Activated naive CD4-positive, alpha-beta T cell treated with anti-CD3 and anti-CD28 coated beads, Interleukin-2, amount 10 ng/mL, durations not matched to agents 7 days and 5 days (primary cell): ENCODE measurements at regions not wholly inside any gene's neighbourhood (a gene's known extent, or its start where the extent isn't known, plus 50 kb on each side); places are given as distances from the start of the nearest gene placed in this dataset.
"Not testable (repeated sequence)": the region's sequence is repeated elsewhere in the genome, so short reads cannot be mapped to it uniquely, and the experiment has no call there.

Source experiments
- CTCF ChIA-PET: fragments of 350-600 bp; sonication (Branson Sonifier 250); formaldehyde crosslinking; loops from one replicate; lab custom pipeline; 2021; ENCODE audit warnings: antibody characterized with exemption; lab: Charles Lee
- DNase-seq: peaks from one replicate; pipeline ENCODE4 v3.0.0-alpha.2; 2020
- H3K27ac Mint-ChIP-seq: one replicate; pipeline ENCODE4 v1.8.0; 2021; ENCODE audit warnings: mild to moderate bottlenecking, moderate library complexity, mixed read lengths
- H3K27me3 Mint-ChIP-seq: one replicate; pipeline ENCODE4 v1.8.0; 2021; ENCODE audit warnings: mild to moderate bottlenecking, mixed read lengths
- H3K36me3 Mint-ChIP-seq: one replicate; pipeline ENCODE4 v1.8.0; 2021; ENCODE audit warnings: mixed read lengths
- H3K4me1 Mint-ChIP-seq: one replicate; pipeline ENCODE4 v1.8.0; 2021; ENCODE audit warnings: mixed read lengths
- H3K4me3 Mint-ChIP-seq: one replicate; pipeline ENCODE4 v1.8.0; 2021; ENCODE audit warnings: mild to moderate bottlenecking, moderate library complexity, mixed read lengths
- H3K9me3 Mint-ChIP-seq: one replicate; pipeline ENCODE4 v1.8.0; 2021; ENCODE audit warnings: mixed read lengths

DNA sequence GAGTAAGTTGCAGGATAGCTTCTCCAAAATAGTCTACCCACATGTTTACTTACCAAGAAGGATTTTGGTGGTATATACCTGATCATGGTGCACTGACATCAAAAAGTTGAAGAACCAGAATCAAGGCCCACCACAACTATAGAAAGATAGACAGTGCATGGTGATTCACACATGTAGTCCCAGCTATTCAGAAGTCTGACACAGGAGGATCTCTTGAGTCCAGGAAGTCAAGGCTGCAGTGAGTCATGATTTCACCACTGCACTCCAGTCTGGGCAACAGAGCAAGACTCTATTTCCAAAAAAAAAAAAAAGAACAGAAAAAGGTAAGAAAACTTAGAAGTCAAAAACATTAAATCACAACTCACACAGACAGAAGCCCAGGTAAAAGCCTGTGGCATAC is 422.2 kb upstream of the FOXG1 start:
- no peaks in the 10 kb centered on the region for H3K4me1 Mint-ChIP-seq
- no peaks in the 10 kb centered on the region for H3K36me3 Mint-ChIP-seq
- peaks cover 4% of the 10 kb centered on the region for H3K9me3 Mint-ChIP-seq
- no peaks in the 10 kb centered on the region for H3K27me3 Mint-ChIP-seq
- no peak overlapping the region for H3K4me3 Mint-ChIP-seq
- DNase-seq: no peak
- H3K27ac Mint-ChIP-seq: no peak overlapping the region
- CTCF ChIA-PET: no interaction called here

DNA sequence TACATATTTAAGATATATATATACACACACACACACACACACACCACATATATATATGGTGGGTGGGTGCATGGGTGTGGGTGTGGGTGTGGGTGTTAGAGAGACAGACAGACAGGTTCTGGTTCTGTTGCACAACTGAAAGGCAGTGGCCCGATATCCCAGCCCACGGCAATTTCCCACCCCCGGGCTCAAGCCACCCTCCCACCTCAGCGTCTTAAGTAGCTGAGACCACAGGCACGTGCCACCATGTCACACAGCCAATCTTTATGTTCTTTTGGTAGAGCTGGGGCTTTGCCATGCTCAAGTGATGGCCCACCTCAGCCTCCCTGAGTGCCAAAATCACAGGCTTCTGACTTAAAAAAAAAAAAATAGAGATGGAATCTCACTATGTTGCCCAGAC is 417.8 kb upstream of the FOXG1 start:
- no peaks in the 10 kb centered on the region for H3K36me3 Mint-ChIP-seq
- H3K9me3 Mint-ChIP-seq: peaks cover 8% of the 10 kb centered on the region
- H3K27me3 Mint-ChIP-seq: no peaks in the 10 kb centered on the region
- CTCF ChIA-PET: no interaction called here
- no peak for DNase-seq
- no peak overlapping the region for H3K27ac Mint-ChIP-seq
- H3K4me3 Mint-ChIP-seq: no peak overlapping the region
- no peaks in the 10 kb centered on the region for H3K4me1 Mint-ChIP-seq

DNA sequence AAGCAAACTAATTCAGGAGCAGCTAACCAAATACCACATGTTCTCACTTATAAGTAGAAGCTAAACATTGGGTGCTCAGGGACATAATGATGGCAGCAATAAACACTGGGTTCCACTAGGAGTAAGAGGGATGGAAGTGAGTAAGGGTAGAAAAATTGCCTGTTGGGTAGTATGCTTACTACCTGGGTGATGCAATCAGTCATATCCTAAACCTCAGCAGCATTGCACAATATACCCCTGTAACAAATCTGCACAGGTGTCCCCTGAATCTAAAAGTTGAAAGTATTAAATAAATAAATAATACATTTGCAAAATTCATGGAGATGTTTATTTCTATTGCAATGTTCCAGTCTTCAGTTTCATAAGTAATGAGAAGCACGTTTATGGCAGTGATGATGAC is 409.8 kb upstream of the FOXG1 start:
- H3K27me3 Mint-ChIP-seq: no peaks in the 10 kb centered on the region
- H3K9me3 Mint-ChIP-seq: peaks cover 11% of the 10 kb centered on the region
- no peak for DNase-seq
- no peak overlapping the region for H3K4me3 Mint-ChIP-seq
- H3K36me3 Mint-ChIP-seq: no peaks in the 10 kb centered on the region
- no peak overlapping the region for H3K27ac Mint-ChIP-seq
- CTCF ChIA-PET: no interaction called here
- H3K4me1 Mint-ChIP-seq: no peaks in the 10 kb centered on the region

DNA sequence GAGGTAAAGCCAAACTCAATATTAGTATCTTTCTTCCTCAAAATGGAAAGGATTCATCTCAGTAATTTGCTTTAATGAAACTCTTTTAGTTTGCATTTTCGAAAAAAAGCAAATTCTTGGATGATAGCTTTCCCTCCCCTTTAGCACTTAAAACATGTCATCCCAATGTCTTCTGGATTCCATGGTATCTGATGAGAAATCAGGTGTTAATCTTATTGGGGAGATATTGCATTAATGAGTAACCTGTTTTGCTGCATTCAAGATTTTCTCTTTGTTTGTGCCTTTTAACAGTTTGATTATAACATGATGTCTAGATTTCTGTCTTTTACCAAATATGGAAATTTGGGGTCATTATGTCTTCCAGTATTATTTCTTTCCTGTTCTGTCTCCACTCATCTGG is 405.1 kb upstream of the FOXG1 start:
- peaks cover 17% of the 10 kb centered on the region for H3K9me3 Mint-ChIP-seq
- H3K27ac Mint-ChIP-seq: no peak overlapping the region
- H3K4me1 Mint-ChIP-seq: no peaks in the 10 kb centered on the region
- no peak overlapping the region for H3K4me3 Mint-ChIP-seq
- no peaks in the 10 kb centered on the region for H3K27me3 Mint-ChIP-seq
- CTCF ChIA-PET: no interaction called here
- DNase-seq: no peak
- no peaks in the 10 kb centered on the region for H3K36me3 Mint-ChIP-seq

DNA sequence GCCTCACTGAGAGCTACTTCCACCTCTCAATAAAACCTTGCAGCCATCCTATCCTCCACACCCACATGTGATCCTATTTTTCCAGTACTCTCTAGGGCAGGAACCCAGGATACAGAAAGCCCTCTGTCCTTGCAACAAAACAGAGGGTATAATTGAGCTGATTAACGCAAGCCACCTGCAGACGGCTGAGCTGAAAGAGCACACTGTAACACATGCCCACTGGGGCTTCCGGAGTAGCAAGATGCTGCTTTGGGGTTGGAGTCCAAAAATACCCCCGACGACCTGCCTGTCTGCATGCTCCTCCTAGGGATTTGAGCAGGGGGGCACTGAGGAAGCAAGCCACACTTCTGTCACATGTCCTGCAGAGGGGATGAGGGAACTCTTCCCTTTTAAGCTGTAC is 401.1 kb upstream of the FOXG1 start:
- no peak for DNase-seq
- H3K27ac Mint-ChIP-seq: no peak overlapping the region
- H3K9me3 Mint-ChIP-seq: peaks cover 16% of the 10 kb centered on the region
- CTCF ChIA-PET: no interaction called here
- no peak overlapping the region for H3K4me3 Mint-ChIP-seq
- no peaks in the 10 kb centered on the region for H3K4me1 Mint-ChIP-seq
- H3K27me3 Mint-ChIP-seq: no peaks in the 10 kb centered on the region
- no peaks in the 10 kb centered on the region for H3K36me3 Mint-ChIP-seq

DNA sequence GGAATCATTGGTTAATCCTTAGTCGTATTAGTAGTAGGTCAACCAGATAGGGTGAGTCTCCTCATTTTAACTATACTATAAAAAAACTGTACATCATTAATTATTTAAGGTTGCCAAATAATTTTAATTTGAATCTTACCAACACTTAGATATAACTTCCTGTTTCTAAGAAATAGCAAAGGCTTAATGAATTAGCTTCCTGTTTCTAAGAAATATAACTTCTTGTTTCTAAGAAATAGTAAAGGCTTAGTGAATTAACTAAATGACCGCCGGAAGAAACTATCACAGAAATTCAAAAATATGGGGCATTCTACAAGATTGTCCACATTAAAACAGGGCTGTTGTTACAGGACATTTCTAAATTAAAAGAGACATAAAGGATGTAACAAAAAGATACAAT is 392.9 kb upstream of the FOXG1 start:
- Mint-ChIP-seq H3K4me3 (no peak overlapping the region), H3K27ac (no peak overlapping the region), H3K9me3 (peaks cover 3% of the 10 kb centered on the region), H3K4me1 (no peaks in the 10 kb centered on the region), H3K27me3 (no peaks in the 10 kb centered on the region), H3K36me3 (no peaks in the 10 kb centered on the region)
- no peak for DNase-seq
- CTCF ChIA-PET: no interaction called here

DNA sequence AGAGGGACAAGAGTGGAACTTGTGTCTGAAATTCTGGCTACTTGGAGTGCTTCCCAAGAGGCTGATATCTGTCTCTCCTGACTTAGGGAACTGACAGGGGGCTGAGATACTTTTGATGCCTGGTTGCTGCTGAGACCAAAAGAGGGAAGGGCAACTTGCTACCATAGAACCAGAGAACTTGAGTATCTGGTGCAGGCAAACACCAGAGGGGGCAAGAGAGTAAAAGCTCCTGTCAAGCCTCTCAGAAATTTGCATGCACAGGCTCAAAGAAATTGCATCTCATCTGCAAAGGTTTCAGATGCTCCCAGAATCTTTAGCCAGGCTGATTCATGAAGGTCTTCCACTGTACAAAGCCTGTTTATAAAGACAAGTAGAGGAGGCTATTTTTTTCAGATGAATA is 391.3 kb upstream of the FOXG1 start:
- DNase-seq: no peak
- H3K36me3 Mint-ChIP-seq: no peaks in the 10 kb centered on the region
- no peaks in the 10 kb centered on the region for H3K9me3 Mint-ChIP-seq
- no peaks in the 10 kb centered on the region for H3K4me1 Mint-ChIP-seq
- no peak overlapping the region for H3K27ac Mint-ChIP-seq
- CTCF ChIA-PET: no interaction called here
- H3K4me3 Mint-ChIP-seq: no peak overlapping the region
- H3K27me3 Mint-ChIP-seq: no peaks in the 10 kb centered on the region

DNA sequence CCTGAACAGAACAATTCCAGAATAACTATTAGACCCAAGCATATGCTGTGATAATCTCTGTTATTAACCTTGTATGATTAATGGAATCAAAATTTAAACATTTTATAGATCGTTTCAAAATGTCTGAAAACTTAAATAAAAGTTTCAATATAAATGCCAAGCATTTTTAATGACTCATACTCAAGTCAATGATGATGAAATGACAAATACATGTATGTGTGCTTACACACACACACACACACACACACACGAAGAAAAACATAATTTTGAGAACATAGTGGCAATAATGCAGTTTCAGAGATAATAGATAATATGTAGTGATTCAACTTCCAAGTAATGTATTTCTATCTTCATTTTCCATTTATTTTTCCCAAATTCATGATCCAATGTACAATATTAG is 384.9 kb upstream of the FOXG1 start:
- Mint-ChIP-seq H3K36me3 (no peaks in the 10 kb centered on the region), H3K9me3 (peaks cover 4% of the 10 kb centered on the region), H3K27me3 (no peaks in the 10 kb centered on the region), H3K4me3 (no peak overlapping the region), H3K27ac (no peak overlapping the region), H3K4me1 (no peaks in the 10 kb centered on the region)
- DNase-seq: no peak
- CTCF ChIA-PET: no interaction called here

DNA sequence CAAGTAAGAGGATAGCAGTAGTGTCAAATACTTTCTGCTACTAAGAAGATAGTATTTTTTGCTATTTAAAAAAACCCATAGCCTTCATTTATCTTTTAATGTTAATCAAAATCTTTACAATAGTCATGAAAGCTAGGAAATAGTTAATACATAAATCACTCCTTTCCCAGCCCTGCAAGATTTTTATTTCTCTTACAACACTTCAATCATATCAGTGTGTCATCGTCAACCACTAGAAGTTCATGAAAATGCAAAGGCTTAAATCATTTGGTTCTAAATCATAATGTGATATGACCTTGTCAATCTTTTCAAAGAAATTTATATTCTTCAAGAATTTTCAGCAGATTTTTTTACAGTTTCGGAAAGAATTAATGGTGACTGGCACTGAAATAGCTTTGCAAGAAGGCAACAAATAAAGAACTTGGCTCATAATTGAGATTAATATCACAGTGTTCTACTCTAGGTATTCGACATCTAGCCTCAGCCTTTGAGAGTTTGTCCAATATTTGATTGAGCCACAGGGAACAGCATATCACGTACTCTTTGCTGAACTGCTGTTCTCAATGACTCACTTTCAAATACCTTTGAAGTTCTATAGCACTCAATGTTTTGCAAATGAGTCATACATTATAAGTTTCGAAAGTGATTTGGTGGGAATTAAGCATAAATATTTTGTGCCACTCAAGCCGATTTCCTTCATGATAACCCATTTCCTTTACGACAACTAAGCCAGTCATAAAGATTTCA is 384.0 kb upstream of the FOXG1 start:
- H3K27me3 Mint-ChIP-seq: no peaks in the 10 kb centered on the region
- no peak overlapping the region for H3K4me3 Mint-ChIP-seq
- H3K36me3 Mint-ChIP-seq: no peaks in the 10 kb centered on the region
- no peak overlapping the region for H3K27ac Mint-ChIP-seq
- CTCF ChIA-PET: no interaction called here
- DNase-seq: no peak
- no peaks in the 10 kb centered on the region for H3K4me1 Mint-ChIP-seq
- peaks cover 4% of the 10 kb centered on the region for H3K9me3 Mint-ChIP-seq

DNA sequence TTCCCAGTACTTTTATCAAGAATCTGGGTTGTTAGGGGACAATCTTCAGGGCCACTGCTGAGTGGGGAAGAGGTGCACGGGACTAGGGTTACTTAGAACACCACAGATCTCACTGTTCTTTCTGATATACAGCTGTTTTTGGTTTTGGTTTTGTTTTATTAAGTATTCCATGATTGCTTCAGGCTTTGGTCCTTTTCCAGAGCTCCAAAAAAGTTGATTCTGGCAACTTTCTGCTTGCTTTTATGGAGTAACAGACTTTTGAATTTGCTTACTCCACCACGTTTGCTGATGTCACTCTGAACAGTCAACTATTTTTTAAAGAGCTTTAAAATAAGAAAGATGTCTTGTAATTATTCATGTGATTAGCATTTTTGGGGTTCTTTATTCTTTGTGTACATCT is 368.1 kb upstream of the FOXG1 start:
- no peaks in the 10 kb centered on the region for H3K36me3 Mint-ChIP-seq
- CTCF ChIA-PET: interaction anchor here (0.6 kb wide), 1 partner anchor 12 kb away, joined by 5 read pairs; no protein-coding TSS in a partner anchor
- no peaks in the 10 kb centered on the region for H3K9me3 Mint-ChIP-seq
- no peak overlapping the region for H3K4me3 Mint-ChIP-seq
- H3K27ac Mint-ChIP-seq: no peak overlapping the region
- H3K4me1 Mint-ChIP-seq: no peaks in the 10 kb centered on the region
- DNase-seq: no peak
- H3K27me3 Mint-ChIP-seq: no peaks in the 10 kb centered on the region

DNA sequence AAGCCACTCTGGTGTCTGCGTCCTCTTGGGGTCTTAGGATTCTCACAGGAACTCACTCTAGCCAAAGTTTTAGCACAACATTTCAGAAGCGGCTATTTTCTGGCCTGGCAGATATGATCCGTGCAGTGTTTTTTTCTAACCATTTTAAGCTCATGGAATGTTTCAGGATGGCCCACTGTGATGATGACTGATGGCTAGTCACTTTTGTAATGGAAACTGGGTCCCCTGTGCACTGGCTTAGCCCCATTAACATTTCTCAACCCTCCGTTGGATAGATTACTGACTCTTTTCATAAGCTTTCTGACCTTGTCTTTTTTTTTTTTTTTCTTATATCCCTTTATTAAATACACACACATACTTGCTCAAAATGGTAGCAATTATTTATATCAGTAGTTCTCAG is 364.9 kb upstream of the FOXG1 start:
- H3K27ac Mint-ChIP-seq, H3K4me1 Mint-ChIP-seq, DNase-seq, H3K36me3 Mint-ChIP-seq, CTCF ChIA-PET, H3K4me3 Mint-ChIP-seq, H3K27me3 Mint-ChIP-seq, H3K9me3 Mint-ChIP-seq: not testable (repeated sequence)

DNA sequence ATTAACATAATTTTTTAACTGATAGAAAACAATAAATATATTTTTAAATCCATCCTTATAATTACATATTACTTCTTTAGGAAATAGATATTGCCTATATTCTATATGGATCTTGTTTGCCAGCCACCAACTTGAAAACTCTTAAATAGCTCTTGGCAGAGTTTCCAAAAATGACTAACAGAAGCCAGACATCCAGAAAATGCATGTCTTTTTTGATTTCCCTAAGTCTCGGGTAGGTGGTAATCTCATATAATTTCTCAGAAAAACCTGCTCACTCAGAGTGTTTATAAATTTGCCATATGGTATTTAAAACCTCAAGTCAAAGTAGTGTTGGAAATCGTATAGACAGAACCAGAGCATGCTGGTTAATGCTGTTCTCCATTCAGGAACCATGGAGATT is 360.4 kb upstream of the FOXG1 start:
- H3K9me3 Mint-ChIP-seq: peaks cover 14% of the 10 kb centered on the region
- CTCF ChIA-PET: no interaction called here
- no peaks in the 10 kb centered on the region for H3K4me1 Mint-ChIP-seq
- DNase-seq: no peak
- H3K27ac Mint-ChIP-seq: no peak overlapping the region
- H3K27me3 Mint-ChIP-seq: no peaks in the 10 kb centered on the region
- no peak overlapping the region for H3K4me3 Mint-ChIP-seq
- no peaks in the 10 kb centered on the region for H3K36me3 Mint-ChIP-seq

DNA sequence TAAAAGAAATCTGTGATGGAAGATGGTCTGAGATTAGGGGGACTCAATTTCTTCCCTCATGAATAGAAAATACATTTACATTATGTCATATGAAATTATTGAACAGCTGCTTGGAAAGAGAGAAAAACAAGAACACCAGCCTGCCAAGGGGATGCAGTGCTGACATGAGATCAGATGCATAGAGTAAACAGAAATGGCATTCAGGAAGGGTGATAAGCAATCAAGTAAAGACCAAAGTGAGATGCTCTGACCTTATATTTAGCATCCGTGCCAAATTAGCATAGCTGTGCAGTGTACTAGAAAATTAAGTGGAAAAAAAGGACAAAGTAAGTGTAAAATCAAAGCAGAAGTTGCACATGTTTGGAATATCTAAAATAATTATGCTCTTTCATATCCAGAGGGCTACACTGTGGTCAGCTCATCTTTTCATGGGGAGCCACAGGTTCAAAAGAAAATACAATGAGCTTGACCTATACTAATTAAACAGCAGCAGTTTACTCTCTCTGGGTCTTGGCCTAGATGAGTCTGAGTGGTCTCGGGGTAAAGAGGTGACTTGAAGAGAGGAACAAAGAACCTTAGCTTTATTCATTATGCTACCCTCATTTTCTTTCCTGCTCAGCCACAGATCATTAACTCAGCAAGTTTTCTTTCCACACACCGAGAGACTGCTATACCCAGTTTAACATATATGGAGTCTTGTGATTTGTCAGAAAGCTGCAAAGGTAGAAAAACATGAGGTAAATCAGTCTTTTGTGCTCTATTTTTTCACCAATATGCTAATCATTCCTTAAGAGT is 359.4 kb upstream of the FOXG1 start:
- CTCF ChIA-PET: no interaction called here
- Mint-ChIP-seq H3K27me3 (no peaks in the 10 kb centered on the region), H3K4me1 (no peaks in the 10 kb centered on the region), H3K36me3 (no peaks in the 10 kb centered on the region), H3K4me3 (no peak overlapping the region), H3K9me3 (peaks cover 18% of the 10 kb centered on the region), H3K27ac (no peak overlapping the region)
- DNase-seq: no peak

DNA sequence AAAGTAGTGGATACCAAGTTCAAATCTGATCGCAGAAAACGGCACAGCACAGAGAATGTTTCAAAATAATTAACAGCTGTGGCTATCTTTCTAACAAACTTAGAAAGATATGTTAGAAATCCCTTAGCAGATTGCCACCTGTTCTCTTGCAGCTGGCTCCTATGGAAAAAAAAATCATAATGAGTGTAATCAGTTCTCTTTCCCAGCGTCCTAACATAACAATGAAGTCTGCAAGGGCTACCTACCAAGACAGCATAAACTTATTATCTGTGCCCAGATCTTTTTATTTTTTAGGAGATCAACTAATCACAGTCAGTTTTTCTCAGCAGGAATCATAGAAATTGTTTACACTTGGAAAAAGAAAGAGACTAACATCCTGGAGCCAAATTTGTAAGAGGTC is 358.6 kb upstream of the FOXG1 start:
- H3K9me3 Mint-ChIP-seq: peaks cover 18% of the 10 kb centered on the region
- no peaks in the 10 kb centered on the region for H3K4me1 Mint-ChIP-seq
- no peaks in the 10 kb centered on the region for H3K36me3 Mint-ChIP-seq
- no peaks in the 10 kb centered on the region for H3K27me3 Mint-ChIP-seq
- CTCF ChIA-PET: no interaction called here
- no peak overlapping the region for H3K4me3 Mint-ChIP-seq
- no peak overlapping the region for H3K27ac Mint-ChIP-seq
- no peak for DNase-seq

DNA sequence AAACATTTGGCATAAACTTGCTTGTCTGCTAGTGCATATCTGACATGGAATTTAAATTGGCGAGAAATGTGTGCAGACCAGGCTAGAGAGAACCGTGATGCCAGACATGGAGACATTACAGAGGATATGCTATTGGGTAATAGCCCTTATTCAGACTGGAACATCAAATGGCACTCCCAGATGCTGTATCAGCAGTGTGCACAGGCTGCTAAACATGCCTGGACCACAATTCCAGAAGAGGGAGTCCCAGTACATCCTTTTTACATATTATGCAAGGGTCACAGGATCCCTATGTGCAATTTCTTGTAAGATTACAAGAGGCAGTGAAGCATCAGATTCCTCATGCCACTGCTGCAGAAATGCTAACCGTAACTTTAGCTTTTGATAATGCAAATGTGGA is 354.5 kb upstream of the FOXG1 start:
- Mint-ChIP-seq H3K4me3 (no peak overlapping the region), H3K9me3 (peaks cover 20% of the 10 kb centered on the region), H3K27me3 (no peaks in the 10 kb centered on the region), H3K27ac (no peak overlapping the region), H3K36me3 (no peaks in the 10 kb centered on the region), H3K4me1 (no peaks in the 10 kb centered on the region)
- DNase-seq: no peak
- CTCF ChIA-PET: no interaction called here
